Astrocyte of the cerebellum (primary cell): ENCODE measurements at regions not wholly inside any gene's neighbourhood (a gene's known extent, or its start where the extent isn't known, plus 50 kb on each side); places are given as distances from the start of the nearest gene placed in this dataset.
"Not testable (repeated sequence)": the region's sequence is repeated elsewhere in the genome, so short reads cannot be mapped to it uniquely, and the experiment has no call there.

Experiments
- DNase-seq: peaks from one replicate; pipeline ENCODE4 v3.0.0-alpha.2; 2011; ENCODE audit warnings: low read depth
- H3K4me3 ChIP-seq: 2 replicates; pipeline ENCODE4 v1.5.1; 2011; ENCODE audit warnings: mild to moderate bottlenecking, low read depth, low read length, moderate library complexity
- in situ Hi-C: cut with HindIII; loops from 2 replicates; pipeline ENCODE4 v1.10.0; 2017; ENCODE audit warnings: low sequenced_read_pairs
- TF ChIP-seq, protein P1 (sequence below): IDR thresholded peaks from 2 replicates; pipeline ENCODE4 v1.5.1; 2012; ENCODE audit warnings: low read length, low read depth, moderate library complexity, mild to moderate bottlenecking; ENCODE audit errors: missing control alignments

DNA sequence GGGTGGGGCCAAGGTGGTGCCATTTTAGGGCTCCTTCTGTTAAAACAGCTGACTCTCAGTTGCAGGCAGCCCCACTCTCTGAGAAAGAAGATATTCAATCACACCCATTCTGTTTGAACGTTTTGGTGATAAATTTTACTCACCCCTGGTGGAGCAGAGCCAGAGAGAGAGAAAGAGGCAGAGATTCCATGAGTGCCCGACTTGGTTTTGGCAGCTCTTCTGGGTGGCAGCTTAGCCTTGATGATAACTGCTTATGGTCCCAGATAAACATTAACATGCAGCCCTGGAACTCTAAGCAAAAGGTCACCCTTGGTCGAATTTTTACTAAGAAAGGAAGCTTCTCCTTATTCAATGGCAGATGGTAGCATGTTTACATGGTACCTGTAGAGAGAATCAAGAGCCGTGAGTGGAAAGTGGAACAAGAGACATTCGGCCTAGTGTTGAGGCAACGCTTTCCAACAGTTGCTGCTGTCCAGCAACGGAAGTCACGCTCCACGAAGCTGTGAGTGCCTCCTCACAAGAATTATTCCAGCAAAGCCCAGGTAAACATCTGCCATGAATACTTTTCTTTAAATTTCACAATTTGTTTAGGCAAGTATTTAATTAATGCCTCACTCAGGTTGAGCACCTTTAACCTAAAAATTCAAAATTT, 530.6 kb upstream of the ROBO2 start:
- TF ChIP-seq, protein P1, sequence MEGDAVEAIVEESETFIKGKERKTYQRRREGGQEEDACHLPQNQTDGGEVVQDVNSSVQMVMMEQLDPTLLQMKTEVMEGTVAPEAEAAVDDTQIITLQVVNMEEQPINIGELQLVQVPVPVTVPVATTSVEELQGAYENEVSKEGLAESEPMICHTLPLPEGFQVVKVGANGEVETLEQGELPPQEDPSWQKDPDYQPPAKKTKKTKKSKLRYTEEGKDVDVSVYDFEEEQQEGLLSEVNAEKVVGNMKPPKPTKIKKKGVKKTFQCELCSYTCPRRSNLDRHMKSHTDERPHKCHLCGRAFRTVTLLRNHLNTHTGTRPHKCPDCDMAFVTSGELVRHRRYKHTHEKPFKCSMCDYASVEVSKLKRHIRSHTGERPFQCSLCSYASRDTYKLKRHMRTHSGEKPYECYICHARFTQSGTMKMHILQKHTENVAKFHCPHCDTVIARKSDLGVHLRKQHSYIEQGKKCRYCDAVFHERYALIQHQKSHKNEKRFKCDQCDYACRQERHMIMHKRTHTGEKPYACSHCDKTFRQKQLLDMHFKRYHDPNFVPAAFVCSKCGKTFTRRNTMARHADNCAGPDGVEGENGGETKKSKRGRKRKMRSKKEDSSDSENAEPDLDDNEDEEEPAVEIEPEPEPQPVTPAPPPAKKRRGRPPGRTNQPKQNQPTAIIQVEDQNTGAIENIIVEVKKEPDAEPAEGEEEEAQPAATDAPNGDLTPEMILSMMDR: no peak
- in situ Hi-C loops: no loop called here
- H3K4me3 ChIP-seq: no peak overlapping the region
- DNase-seq: no peak

GRCh38 chr3:76514836-76515235, 525.1 kb upstream of the ROBO2 start:
- DNase-seq: no peak
- TF ChIP-seq, protein P1: no peak
- H3K4me3 ChIP-seq: no peak overlapping the region
- in situ Hi-C loops: no loop called here

DNA sequence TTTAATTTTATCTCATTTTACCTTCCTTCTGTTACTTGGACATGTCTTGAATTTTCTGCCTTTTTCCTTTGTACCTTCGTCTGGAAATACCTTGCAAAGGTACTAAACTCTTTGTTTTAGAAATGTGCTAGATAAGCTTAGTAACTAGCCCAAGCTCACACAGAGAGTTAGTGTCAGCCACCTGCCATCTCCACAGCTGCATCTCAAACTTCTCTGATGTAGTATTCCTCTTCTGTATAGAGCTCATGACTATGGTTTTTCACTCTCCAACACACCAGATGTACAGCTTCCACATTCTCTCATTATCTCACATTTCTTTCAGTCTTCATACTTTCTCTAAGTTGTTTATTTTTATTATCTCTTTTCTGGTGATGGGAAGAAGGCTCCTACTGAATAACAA, 516.6 kb upstream of the ROBO2 start:
- TF ChIP-seq, protein P1: no peak
- H3K4me3 ChIP-seq: no peak overlapping the region
- in situ Hi-C loops: no loop called here
- DNase-seq: no peak

DNA sequence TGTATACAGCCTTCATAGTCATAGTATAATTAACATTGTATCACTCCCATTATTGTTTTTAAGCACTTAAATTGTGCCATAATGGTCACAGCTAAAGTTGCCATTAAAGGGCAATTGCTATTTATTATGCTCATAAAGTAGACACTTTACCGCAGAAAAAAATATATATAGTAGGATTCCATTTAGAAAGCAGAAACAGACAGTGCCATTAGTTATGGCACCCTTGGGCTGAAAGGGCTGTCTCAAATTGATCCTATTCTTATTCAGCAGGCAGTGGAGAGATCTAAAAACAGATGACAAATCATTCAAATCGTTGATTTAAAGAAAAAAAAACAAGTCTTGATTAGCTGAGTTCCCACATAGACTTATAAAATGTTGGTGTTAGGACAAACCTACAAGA, 514.2 kb upstream of the ROBO2 start:
- H3K4me3 ChIP-seq: no peak overlapping the region
- TF ChIP-seq, protein P1: no peak
- no peak for DNase-seq
- in situ Hi-C loops: no loop called here

DNA sequence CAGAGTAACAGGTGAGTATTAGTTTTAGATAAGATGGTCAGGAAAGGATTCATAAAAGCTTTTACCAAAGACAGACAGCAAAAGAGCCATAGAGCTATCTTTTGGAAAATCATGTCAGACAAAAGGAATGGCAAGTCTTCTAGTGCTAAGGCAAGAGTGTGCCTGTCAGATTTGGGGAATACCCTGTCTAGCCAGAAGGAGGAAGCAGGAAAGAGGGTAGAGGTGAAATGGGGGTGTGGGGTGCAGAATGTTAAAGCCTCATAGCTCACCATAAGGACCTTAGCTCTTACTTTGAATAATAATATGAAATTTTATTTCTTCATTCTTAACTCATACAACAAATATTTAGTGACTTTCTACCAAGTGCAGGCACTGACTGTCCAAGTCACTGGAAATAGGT, 512.1 kb upstream of the ROBO2 start:
- no peak for DNase-seq
- in situ Hi-C loops: no loop called here
- H3K4me3 ChIP-seq: no peak overlapping the region
- TF ChIP-seq, protein P1: no peak

- no peak for DNase-seq
- H3K4me3 ChIP-seq: no peak overlapping the region
- in situ Hi-C loops: no loop called here
- TF ChIP-seq, protein P1: no peak
These were observed 507.6 kb upstream of the ROBO2 start for GRCh38 chr3:76532158-76532822.

GRCh38 chr3:76533710-76534109, 506.2 kb upstream of the ROBO2 start:
- in situ Hi-C loops, DNase-seq, H3K4me3 ChIP-seq: not testable (repeated sequence)

- DNase-seq, H3K4me3 ChIP-seq, in situ Hi-C loops: not testable (repeated sequence)
These were observed 502.0 kb upstream of the ROBO2 start for GRCh38 chr3:76537857-76538256.
